ENCODE measurements at regions not wholly inside any gene's neighbourhood (a gene's known extent, or its start where the extent isn't known, plus 50 kb on each side); places are given as distances from the start of the nearest gene placed in this dataset.

DNA sequence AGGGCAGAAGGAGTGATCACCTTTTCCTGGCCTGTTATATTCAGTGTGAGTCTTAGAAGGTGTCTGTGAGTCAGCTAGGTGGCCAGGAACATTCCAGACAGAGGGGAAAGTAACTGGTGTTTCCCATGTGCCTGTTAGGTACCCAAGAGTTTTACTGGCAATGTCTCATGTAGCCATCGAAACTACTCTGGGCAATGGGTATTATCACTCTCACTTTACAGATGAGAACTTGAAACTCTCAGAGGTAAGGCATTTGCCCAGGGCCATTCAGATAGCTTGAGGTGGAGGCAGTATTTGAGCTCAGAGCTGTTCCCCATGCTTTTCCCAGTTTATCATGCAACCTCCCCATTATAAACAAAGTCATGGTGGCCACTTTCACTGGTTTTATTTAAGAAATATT lies 80.4 kb upstream of the NHS start:
- no peaks in the 10 kb centered on the region for H3K36me3 ChIP-seq (ENCODE audit: control insufficient read depth, insufficient read depth, low read length)
- TF ChIP-seq, protein P1, sequence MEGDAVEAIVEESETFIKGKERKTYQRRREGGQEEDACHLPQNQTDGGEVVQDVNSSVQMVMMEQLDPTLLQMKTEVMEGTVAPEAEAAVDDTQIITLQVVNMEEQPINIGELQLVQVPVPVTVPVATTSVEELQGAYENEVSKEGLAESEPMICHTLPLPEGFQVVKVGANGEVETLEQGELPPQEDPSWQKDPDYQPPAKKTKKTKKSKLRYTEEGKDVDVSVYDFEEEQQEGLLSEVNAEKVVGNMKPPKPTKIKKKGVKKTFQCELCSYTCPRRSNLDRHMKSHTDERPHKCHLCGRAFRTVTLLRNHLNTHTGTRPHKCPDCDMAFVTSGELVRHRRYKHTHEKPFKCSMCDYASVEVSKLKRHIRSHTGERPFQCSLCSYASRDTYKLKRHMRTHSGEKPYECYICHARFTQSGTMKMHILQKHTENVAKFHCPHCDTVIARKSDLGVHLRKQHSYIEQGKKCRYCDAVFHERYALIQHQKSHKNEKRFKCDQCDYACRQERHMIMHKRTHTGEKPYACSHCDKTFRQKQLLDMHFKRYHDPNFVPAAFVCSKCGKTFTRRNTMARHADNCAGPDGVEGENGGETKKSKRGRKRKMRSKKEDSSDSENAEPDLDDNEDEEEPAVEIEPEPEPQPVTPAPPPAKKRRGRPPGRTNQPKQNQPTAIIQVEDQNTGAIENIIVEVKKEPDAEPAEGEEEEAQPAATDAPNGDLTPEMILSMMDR (IDR thresholded peaks at IDR 0.05), result no peak
- Mint-ChIP-seq H3K36me3 (no peaks in the 10 kb centered on the region), H3K4me3 (no peak overlapping the region), H3K4me1 (no peaks in the 10 kb centered on the region), H3K27ac (no peak overlapping the region), H3K27me3 (ENCODE audit: low read depth in 2 of 2) (no peaks in the 10 kb centered on the region), H3K9me3 (peaks cover 3 to 4% of the 10 kb centered on the region in 2 donors)
- ATAC-seq (no peak), DNase-seq (no peak)
- intact Hi-C loops (cut with micrococcal nuclease), result no loop called here
- H3K27ac ChIP-seq (ENCODE audit: low read length), result no peak overlapping the region
- H3K27me3 ChIP-seq (ENCODE audit: control insufficient read depth, insufficient read depth, low read length), result no peaks in the 10 kb centered on the region
- no peaks in the 10 kb centered on the region for H3K9me3 ChIP-seq (ENCODE audit: control insufficient read depth, insufficient read depth, low read length)
- H3K4me3 ChIP-seq (ENCODE audit: low read length), result no peak overlapping the region
- no peaks in the 10 kb centered on the region for H3K4me1 ChIP-seq (ENCODE audit: control insufficient read depth, insufficient read depth, low read length)
- WGBS (ENCODE audit: insufficient coverage), result no CpG with 5 or more reads among the region's 1 CpG

DNA sequence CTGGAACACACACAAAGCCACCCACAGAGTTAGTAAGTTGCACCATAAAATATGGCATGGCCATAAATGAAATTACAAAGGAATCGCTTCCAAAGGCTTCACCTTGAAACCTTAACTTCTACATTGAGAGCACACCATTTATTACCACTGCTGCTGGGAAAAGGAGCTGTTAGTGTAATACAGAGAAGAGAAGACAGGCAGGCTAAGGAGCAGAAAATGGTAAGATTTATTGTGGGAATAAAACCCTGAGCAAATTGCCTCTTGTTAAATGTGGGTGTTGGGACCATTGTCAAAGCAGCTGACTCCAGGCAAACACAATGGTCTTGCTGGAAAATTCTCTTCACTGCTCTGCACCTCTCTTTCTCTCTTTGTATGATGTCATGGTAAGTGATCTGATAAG lies 79.2 kb upstream of the NHS start:
- DNase-seq, result no peak
- no CpG with 5 or more reads among the region's 1 CpG for WGBS (ENCODE audit: insufficient coverage)
- no peaks in the 10 kb centered on the region for H3K27me3 ChIP-seq (ENCODE audit: control insufficient read depth, insufficient read depth, low read length)
- no peak overlapping the region for H3K27ac ChIP-seq (ENCODE audit: low read length)
- TF ChIP-seq, protein P1 (IDR thresholded peaks at IDR 0.05), result no peak
- no peak for ATAC-seq
- H3K9me3 Mint-ChIP-seq, result peaks cover 0 to 4% of the 10 kb centered on the region in 2 donors
- H3K36me3 ChIP-seq (ENCODE audit: control insufficient read depth, insufficient read depth, low read length), result no peaks in the 10 kb centered on the region
- no peaks in the 10 kb centered on the region for H3K4me1 Mint-ChIP-seq
- H3K36me3 Mint-ChIP-seq, result no peaks in the 10 kb centered on the region
- H3K4me3 Mint-ChIP-seq, result no peak overlapping the region
- no peak overlapping the region for H3K27ac Mint-ChIP-seq
- no peaks in the 10 kb centered on the region for H3K27me3 Mint-ChIP-seq (ENCODE audit: low read depth in 2 of 2)
- H3K4me1 ChIP-seq (ENCODE audit: control insufficient read depth, insufficient read depth, low read length), result no peaks in the 10 kb centered on the region
- no peaks in the 10 kb centered on the region for H3K9me3 ChIP-seq (ENCODE audit: control insufficient read depth, insufficient read depth, low read length)
- no peak overlapping the region for H3K4me3 ChIP-seq (ENCODE audit: low read length)
- intact Hi-C loops (cut with micrococcal nuclease), result no loop called here

DNA sequence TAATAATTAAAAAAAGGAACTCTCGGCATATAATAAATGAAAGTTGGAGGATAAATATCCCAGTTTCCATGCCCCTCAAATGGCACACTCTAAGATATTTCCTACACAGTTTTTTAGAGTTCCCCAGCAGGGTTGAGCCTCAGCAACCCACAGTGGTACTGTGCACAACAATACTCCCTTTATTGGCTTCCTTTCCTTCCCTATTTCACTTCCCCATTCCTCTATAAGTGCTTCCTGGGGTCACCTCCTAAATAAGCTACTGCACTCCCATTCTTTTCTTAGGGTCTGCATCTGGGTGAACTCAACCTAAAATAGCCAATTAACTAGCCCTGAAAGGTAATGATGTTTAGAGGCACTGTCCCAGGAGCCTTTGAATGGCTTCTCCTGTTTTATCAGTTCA lies 76.4 kb upstream of the NHS start:
- H3K9me3 ChIP-seq (ENCODE audit: control insufficient read depth, insufficient read depth, low read length), result no peaks in the 10 kb centered on the region
- Mint-ChIP-seq H3K27me3 (ENCODE audit: low read depth in 2 of 2) (no peaks in the 10 kb centered on the region), H3K27ac (no peak overlapping the region), H3K9me3 (peaks cover 0 to 2% of the 10 kb centered on the region in 2 donors), H3K36me3 (no peaks in the 10 kb centered on the region), H3K4me1 (no peaks in the 10 kb centered on the region), H3K4me3 (no peak overlapping the region)
- ATAC-seq, result no peak
- H3K27ac ChIP-seq (ENCODE audit: low read length), result no peak overlapping the region
- intact Hi-C loops (cut with micrococcal nuclease), result no loop called here
- DNase-seq, result no peak
- H3K4me3 ChIP-seq (ENCODE audit: low read length), result no peak overlapping the region
- TF ChIP-seq, protein P1 (IDR thresholded peaks at IDR 0.05), result no peak
- H3K4me1 ChIP-seq (ENCODE audit: control insufficient read depth, insufficient read depth, low read length), result no peaks in the 10 kb centered on the region
- no peaks in the 10 kb centered on the region for H3K27me3 ChIP-seq (ENCODE audit: control insufficient read depth, insufficient read depth, low read length)
- no CpG with 5 or more reads among the region's 1 CpG for WGBS (ENCODE audit: insufficient coverage)
- H3K36me3 ChIP-seq (ENCODE audit: control insufficient read depth, insufficient read depth, low read length), result no peaks in the 10 kb centered on the region

DNA sequence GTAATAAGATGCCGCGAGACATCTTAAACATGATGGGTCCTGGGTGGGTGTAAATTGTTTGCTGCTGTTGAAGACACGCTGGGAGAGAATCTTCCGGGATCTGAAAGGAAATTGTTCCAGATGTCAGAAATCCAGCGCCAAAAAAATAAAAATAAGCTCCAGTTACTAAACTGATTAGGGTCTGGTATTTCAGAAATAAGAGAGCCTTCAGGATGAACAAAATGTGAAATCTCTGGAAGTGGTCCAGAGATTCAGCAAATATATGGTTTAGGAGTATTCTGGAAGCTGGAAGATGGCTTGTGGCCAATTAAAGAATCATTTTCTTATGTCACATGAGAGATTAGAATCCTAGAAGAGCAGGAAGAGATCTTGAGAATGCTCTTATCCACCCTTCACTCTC lies 75.8 kb upstream of the NHS start:
- no peaks in the 10 kb centered on the region for H3K27me3 ChIP-seq (ENCODE audit: control insufficient read depth, insufficient read depth, low read length)
- no peaks in the 10 kb centered on the region for H3K36me3 ChIP-seq (ENCODE audit: control insufficient read depth, insufficient read depth, low read length)
- H3K27ac Mint-ChIP-seq, result no peak overlapping the region
- H3K4me3 Mint-ChIP-seq, result no peak overlapping the region
- intact Hi-C loops (cut with micrococcal nuclease), result no loop called here
- WGBS (ENCODE audit: insufficient coverage), result no CpG with 5 or more reads among the region's 5 CpGs
- peaks cover 0 to 2% of the 10 kb centered on the region in 2 donors for H3K9me3 Mint-ChIP-seq
- H3K4me1 ChIP-seq (ENCODE audit: control insufficient read depth, insufficient read depth, low read length), result no peaks in the 10 kb centered on the region
- no peaks in the 10 kb centered on the region for H3K4me1 Mint-ChIP-seq
- no peaks in the 10 kb centered on the region for H3K27me3 Mint-ChIP-seq (ENCODE audit: low read depth in 2 of 2)
- TF ChIP-seq, protein P1 (IDR thresholded peaks at IDR 0.05), result no peak
- ATAC-seq (no peak), DNase-seq (no peak)
- no peak overlapping the region for H3K4me3 ChIP-seq (ENCODE audit: low read length)
- no peaks in the 10 kb centered on the region for H3K36me3 Mint-ChIP-seq
- H3K27ac ChIP-seq (ENCODE audit: low read length), result no peak overlapping the region
- no peaks in the 10 kb centered on the region for H3K9me3 ChIP-seq (ENCODE audit: control insufficient read depth, insufficient read depth, low read length)
